ENCODE measurements at regions not wholly inside any gene's neighbourhood (a gene's known extent, or its start where the extent isn't known, plus 50 kb on each side); places are given as distances from the start of the nearest gene placed in this dataset.

DNA sequence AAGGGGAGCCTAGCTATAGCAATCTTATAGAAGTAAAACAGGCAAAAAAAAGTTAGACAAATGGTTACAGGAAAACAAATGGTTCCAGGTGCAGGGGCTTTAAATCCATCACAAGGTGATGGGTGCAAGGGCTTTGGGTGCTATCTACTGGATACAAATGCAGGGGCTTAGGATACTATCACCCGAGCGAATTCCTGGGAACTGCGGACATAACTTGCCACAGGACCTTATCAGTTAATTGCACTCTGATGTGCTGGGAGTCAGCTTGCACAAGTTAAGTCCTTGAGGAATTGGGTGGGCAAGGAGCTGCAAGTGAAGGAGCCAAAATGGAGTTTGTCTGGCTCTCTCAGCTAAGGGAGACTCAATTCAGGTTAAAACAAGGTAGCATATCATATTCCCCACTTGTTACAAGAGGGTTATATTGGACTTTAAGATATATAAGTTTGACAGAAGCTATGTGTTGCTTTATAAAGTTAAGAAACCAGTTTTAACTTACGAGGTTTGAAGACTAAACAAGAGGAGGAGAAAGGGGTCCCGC lies 115.0 kb upstream of the PZP start:
- TF ChIP-seq POLR2A (IDR thresholded peaks at IDR 0.05) (no peak), EP300 (IDR thresholded peaks at IDR 0.05) (no peak), POLR2AphosphoS5 (IDR thresholded peaks at IDR 0.05) (no peak)
- TF ChIP-seq, protein P1, sequence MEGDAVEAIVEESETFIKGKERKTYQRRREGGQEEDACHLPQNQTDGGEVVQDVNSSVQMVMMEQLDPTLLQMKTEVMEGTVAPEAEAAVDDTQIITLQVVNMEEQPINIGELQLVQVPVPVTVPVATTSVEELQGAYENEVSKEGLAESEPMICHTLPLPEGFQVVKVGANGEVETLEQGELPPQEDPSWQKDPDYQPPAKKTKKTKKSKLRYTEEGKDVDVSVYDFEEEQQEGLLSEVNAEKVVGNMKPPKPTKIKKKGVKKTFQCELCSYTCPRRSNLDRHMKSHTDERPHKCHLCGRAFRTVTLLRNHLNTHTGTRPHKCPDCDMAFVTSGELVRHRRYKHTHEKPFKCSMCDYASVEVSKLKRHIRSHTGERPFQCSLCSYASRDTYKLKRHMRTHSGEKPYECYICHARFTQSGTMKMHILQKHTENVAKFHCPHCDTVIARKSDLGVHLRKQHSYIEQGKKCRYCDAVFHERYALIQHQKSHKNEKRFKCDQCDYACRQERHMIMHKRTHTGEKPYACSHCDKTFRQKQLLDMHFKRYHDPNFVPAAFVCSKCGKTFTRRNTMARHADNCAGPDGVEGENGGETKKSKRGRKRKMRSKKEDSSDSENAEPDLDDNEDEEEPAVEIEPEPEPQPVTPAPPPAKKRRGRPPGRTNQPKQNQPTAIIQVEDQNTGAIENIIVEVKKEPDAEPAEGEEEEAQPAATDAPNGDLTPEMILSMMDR (IDR thresholded peaks at IDR 0.05), result no peak
